Mesenchymal stem cell (in vitro differentiated cells and primary cell): ENCODE measurements at regions not wholly inside any gene's neighbourhood (a gene's known extent, or its start where the extent isn't known, plus 50 kb on each side); places are given as distances from the start of the nearest gene placed in this dataset.
"Not testable (repeated sequence)": the region's sequence is repeated elsewhere in the genome, so short reads cannot be mapped to it uniquely, and the experiment has no call there.

ENCODE experiments used
- DNase-seq: peaks from one replicate; pipeline ENCODE4 v3.0.0-alpha.2; 2013
- H2AFZ ChIP-seq: one replicate; pipeline ENCODE4 v1.6.1; 2013; ENCODE audit warnings: low read depth, mild to moderate bottlenecking, control low read depth, inconsistent platforms, low read length, moderate library complexity
- H2AK5ac ChIP-seq: 2 replicates; pipeline ENCODE4 v1.6.1; 2013; ENCODE audit warnings: low read length, moderate library complexity, mild to moderate bottlenecking, inconsistent platforms; ENCODE audit not compliant: severe bottlenecking
- H2BK120ac ChIP-seq: one replicate; pipeline ENCODE4 v1.6.1; 2013; ENCODE audit warnings: low read depth, mild to moderate bottlenecking, inconsistent platforms, low read length, moderate library complexity
- H2BK12ac ChIP-seq, 2 experiments: one replicate each; pipeline ENCODE4 v1.6.1; 2013; ENCODE audit warnings: inconsistent platforms in 2 of 2, low read length in 2 of 2, mild to moderate bottlenecking in 2 of 2, moderate library complexity in 2 of 2, control low read depth in 1 of 2
- H2BK15ac ChIP-seq: one replicate; pipeline ENCODE4 v1.6.1; 2013; ENCODE audit warnings: mild to moderate bottlenecking, low read depth, inconsistent platforms; ENCODE audit not compliant: poor library complexity, severe bottlenecking
- H2BK5ac ChIP-seq: 2 replicates; pipeline ENCODE4 v1.6.1; 2013; ENCODE audit warnings: low read depth, mild to moderate bottlenecking, low read length, control low read depth, inconsistent platforms; ENCODE audit not compliant: poor library complexity, severe bottlenecking
- H3K14ac ChIP-seq, 2 experiments: one replicate each; pipeline ENCODE4 v1.6.1; 2013; ENCODE audit warnings: inconsistent platforms in 2 of 2, low read length in 2 of 2, control low read depth in 1 of 2, mild to moderate bottlenecking in 1 of 2, moderate library complexity in 1 of 2
- H3K18ac ChIP-seq, 2 experiments: one replicate each; pipeline ENCODE4 v1.6.1; 2013; ENCODE audit warnings: inconsistent platforms in 2 of 2, low read length in 2 of 2, control low read depth in 1 of 2, low read depth in 1 of 2, mild to moderate bottlenecking in 1 of 2
- H3K23ac ChIP-seq, 2 experiments: one replicate each; pipeline ENCODE4 v1.6.1; 2013; ENCODE audit warnings: inconsistent platforms in 2 of 2, low read length in 2 of 2, mild to moderate bottlenecking in 2 of 2, moderate library complexity in 2 of 2, control low read depth in 1 of 2
- H3K27ac ChIP-seq: 2 replicates; pipeline ENCODE4 v1.5.1; 2013; ENCODE audit warnings: mild to moderate bottlenecking, moderate library complexity, low read length, control low read depth, inconsistent platforms; ENCODE audit not compliant: poor library complexity, severe bottlenecking
- H3K27me3 ChIP-seq, 2 experiments: 2 replicates each; pipeline versions ENCODE4 v1.6.1 to v1.7.0; 2013; ENCODE audit warnings: low read length in 2 of 2, mild to moderate bottlenecking in 2 of 2, moderate library complexity in 2 of 2, control low read depth in 1 of 2, inconsistent platforms in 1 of 2; ENCODE audit not compliant: control insufficient read depth in 1 of 2, insufficient read depth in 1 of 2
- H3K36me3 ChIP-seq, 2 experiments: 2 replicates each; pipeline versions ENCODE4 v1.6.1 to v1.7.0; 2013; ENCODE audit warnings: low read length in 2 of 2, control low read depth in 1 of 2, inconsistent platforms in 1 of 2, low read depth in 1 of 2, mild to moderate bottlenecking in 1 of 2; ENCODE audit not compliant: insufficient read depth in 2 of 2, control insufficient read depth in 1 of 2
- H3K4ac ChIP-seq, 2 experiments: one replicate each; pipeline ENCODE4 v1.6.1; 2013; ENCODE audit warnings: inconsistent platforms in 2 of 2, low read length in 2 of 2, mild to moderate bottlenecking in 2 of 2, moderate library complexity in 2 of 2, control low read depth in 1 of 2, low read depth in 1 of 2
- H3K4me1 ChIP-seq: 2 replicates; pipeline ENCODE4 v1.6.1; 2013; ENCODE audit warnings: low read depth, low read length, control low read depth; ENCODE audit not compliant: control insufficient read depth, insufficient read depth
- H3K4me2 ChIP-seq: 2 replicates; pipeline ENCODE4 v1.6.1; 2013; ENCODE audit warnings: low read length, mild to moderate bottlenecking, inconsistent platforms; ENCODE audit not compliant: poor library complexity, severe bottlenecking
- H3K4me3 ChIP-seq, 2 experiments: 2 replicates each; pipeline versions ENCODE4 v1.5.1 to v1.7.0; 2013; ENCODE audit warnings: low read length in 2 of 2, mild to moderate bottlenecking in 2 of 2, control low read depth in 1 of 2, low read depth in 1 of 2; ENCODE audit not compliant: insufficient read depth in 1 of 2
- H3K79me1 ChIP-seq: replicated peaks from 2 replicates; pipeline ENCODE4 v1.6.1; 2013; ENCODE audit warnings: mild to moderate bottlenecking, control low read depth, low read length, inconsistent platforms; ENCODE audit not compliant: poor library complexity, severe bottlenecking
- H3K9ac ChIP-seq: 2 replicates; pipeline ENCODE4 v1.7.0; 2013; ENCODE audit warnings: mild to moderate bottlenecking, low read length, moderate library complexity
- H3K9me3 ChIP-seq: 2 replicates; pipeline ENCODE4 v1.7.0; 2013; ENCODE audit warnings: mild to moderate bottlenecking, low read length; ENCODE audit not compliant: control insufficient read depth
- H4K8ac ChIP-seq: one replicate; pipeline ENCODE4 v1.6.1; 2013; ENCODE audit warnings: inconsistent platforms, mild to moderate bottlenecking, low read length, moderate library complexity
- H4K91ac ChIP-seq: one replicate; pipeline ENCODE4 v1.6.1; 2013; ENCODE audit warnings: mild to moderate bottlenecking, low read length, inconsistent platforms
- WGBS: methylation state at CpG from one replicate; pipeline ENCODE4 v1.1.7; 2013; ENCODE audit warnings: mixed read lengths; 5-methylcytosine and 5-hydroxymethylcytosine counted together

DNA sequence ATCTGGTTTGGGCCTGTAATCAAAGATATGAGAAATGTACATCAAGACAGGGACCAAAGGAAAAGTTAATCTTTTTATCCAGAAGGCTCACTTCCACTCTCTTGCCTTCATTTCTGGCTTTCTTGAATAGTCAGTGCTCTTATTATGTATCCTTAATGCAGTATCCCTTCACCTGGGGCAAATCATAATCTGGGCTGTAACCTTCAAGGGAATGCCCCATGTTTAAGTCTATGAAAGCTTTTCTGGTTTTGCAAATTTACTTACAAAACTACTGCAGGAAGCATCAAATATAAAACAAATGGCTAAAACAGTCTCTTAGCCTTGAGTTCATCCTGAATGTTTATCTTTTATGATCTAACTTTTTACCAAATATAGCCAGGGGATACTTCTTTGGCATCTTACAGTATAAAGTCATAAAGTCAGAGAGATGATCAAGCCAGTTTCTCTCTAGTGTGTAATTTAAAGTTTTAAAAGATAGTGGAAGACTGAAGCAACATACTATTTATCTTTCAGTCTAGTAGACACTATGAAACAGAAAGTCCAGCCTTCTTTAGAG lies 1214.8 kb downstream of the STIM2 start:
- Histone ChIP-seq H3K4me3 (no peak overlapping the region), H4K8ac (no peak overlapping the region), H3K36me3 (no peaks in the 10 kb centered on the region), H3K23ac (no peak overlapping the region), H3K79me1 (no peaks in the 10 kb centered on the region), H2BK120ac (no peak overlapping the region), H3K4me2 (no peak overlapping the region), H3K27ac (no peak overlapping the region), H2BK5ac (no peak overlapping the region), H4K91ac (no peak overlapping the region), H3K9ac (no peak overlapping the region), H2AK5ac (no peak overlapping the region), H3K9me3 (no peaks in the 10 kb centered on the region), H2BK12ac (no peak overlapping the region), H3K4me1 (peaks cover 2% of the 10 kb centered on the region), H3K14ac (no peak overlapping the region), H2AFZ (no peak overlapping the region), H3K27me3 (no peaks in the 10 kb centered on the region), H2BK15ac (no peak overlapping the region), H3K18ac (no peak overlapping the region), H3K4ac (no peak overlapping the region)
- no peak for DNase-seq

- not testable (repeated sequence) for H3K23ac ChIP-seq, H3K79me1 ChIP-seq, H3K4me2 ChIP-seq, H3K9me3 ChIP-seq, H3K27ac ChIP-seq, DNase-seq, H2BK12ac ChIP-seq, H2AK5ac ChIP-seq, H2BK5ac ChIP-seq, H3K36me3 ChIP-seq, H3K4ac ChIP-seq, H3K27me3 ChIP-seq, H3K9ac ChIP-seq, H4K91ac ChIP-seq, H2BK120ac ChIP-seq, H3K4me1 ChIP-seq, H2BK15ac ChIP-seq, H3K14ac ChIP-seq, H2AFZ ChIP-seq, H3K4me3 ChIP-seq, H4K8ac ChIP-seq, H3K18ac ChIP-seq
- WGBS = 76% methylated on average over 9 of the region's 9 CpGs
Measured at GRCh38 chr4:28077203-28077602, 1216.6 kb downstream of the STIM2 start.

DNA sequence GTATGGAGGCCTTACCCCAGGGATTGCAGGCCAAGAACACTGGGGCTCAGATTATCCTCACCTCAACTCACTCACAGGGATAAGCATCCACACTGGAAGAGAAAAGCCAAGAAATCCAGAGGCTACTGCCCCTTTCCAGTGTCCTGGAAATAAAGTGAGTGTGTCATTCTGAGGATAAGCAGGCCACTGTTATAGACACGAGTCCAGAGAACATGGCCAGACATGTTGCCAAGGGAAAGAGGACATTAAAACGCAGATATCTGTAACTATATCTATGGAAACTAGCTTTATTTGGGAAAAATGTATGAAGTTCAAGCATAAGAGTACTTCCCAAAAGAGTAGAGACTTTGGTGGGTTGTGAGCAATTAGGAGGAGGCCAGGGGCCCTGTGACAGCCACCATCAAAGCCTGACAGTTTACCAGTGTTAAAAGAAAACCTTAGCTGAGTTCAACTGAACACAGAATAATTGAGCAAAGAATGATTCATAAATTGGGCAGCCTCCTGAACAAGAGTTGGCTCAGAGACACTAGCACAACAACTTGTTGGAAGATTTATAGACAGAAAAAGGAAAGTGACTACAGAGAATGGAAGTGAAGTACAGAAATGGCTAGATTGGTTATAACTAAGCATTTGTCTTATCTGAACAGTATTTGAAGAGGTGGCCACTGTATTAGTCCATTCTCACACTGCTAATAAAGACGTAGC lies 1222.2 kb downstream of the STIM2 start:
- Histone ChIP-seq H3K27ac (no peak overlapping the region), H3K4me3 (no peak overlapping the region), H3K79me1 (no peaks in the 10 kb centered on the region), H3K18ac (no peak overlapping the region), H3K36me3 (no peaks in the 10 kb centered on the region), H2AK5ac (no peak overlapping the region), H4K8ac (no peak overlapping the region), H3K23ac (no peak overlapping the region), H3K4me2 (no peak overlapping the region), H3K4ac (no peak overlapping the region), H4K91ac (no peak overlapping the region), H2BK120ac (no peak overlapping the region), H2BK12ac (no peak overlapping the region), H2AFZ (no peak overlapping the region), H3K9ac (peak overlapping the region; percentile 7), H3K14ac (no peak overlapping the region), H2BK5ac (no peak overlapping the region), H3K4me1 (no peaks in the 10 kb centered on the region), H2BK15ac (no peak overlapping the region), H3K27me3 (no peaks in the 10 kb centered on the region), H3K9me3 (peaks cover 3% of the 10 kb centered on the region)
- 40% methylated on average over 2 of the region's 3 CpGs for WGBS
- no peak for DNase-seq

DNA sequence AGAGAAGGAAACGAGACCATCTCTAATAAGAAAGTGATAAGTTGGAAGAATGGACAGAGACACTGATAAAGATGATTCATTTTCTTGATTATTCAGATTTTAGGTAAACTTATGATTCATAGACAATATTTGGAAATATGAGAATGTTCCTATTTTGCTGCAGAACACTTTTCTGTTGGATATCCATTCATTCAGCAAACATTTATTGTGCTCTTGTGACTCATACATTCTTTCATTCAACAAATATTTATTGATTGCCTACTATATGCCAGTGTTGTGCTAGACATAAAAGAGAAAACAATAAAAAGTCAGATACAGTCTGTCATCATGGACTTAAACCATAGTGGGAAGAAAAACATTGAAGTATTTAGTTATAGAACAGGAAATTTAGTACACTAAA lies 1232.0 kb downstream of the STIM2 start:
- 67% methylated on average over 1 of the region's 1 CpG for WGBS
- Histone ChIP-seq H3K4me1 (no peaks in the 10 kb centered on the region), H3K23ac (no peak overlapping the region), H3K27me3 (no peaks in the 10 kb centered on the region), H3K4ac (no peak overlapping the region), H2AFZ (no peak overlapping the region), H2BK120ac (no peak overlapping the region), H3K27ac (no peak overlapping the region), H3K18ac (no peak overlapping the region), H3K4me3 (no peak overlapping the region), H3K36me3 (no peaks in the 10 kb centered on the region), H3K14ac (no peak overlapping the region), H4K91ac (no peak overlapping the region), H3K4me2 (no peak overlapping the region), H3K79me1 (no peaks in the 10 kb centered on the region), H2BK5ac (no peak overlapping the region), H3K9ac (no peak overlapping the region), H2BK15ac (no peak overlapping the region), H4K8ac (no peak overlapping the region), H2BK12ac (no peak overlapping the region), H3K9me3 (no peaks in the 10 kb centered on the region), H2AK5ac (no peak overlapping the region)
- DNase-seq = no peak
